ENCODE measurements at regions not wholly inside any gene's neighbourhood (a gene's known extent, or its start where the extent isn't known, plus 50 kb on each side); places are given as distances from the start of the nearest gene placed in this dataset.
A peak's percentile ranks its signal among the peaks of the same experiment; 100 is the strongest.

DNA sequence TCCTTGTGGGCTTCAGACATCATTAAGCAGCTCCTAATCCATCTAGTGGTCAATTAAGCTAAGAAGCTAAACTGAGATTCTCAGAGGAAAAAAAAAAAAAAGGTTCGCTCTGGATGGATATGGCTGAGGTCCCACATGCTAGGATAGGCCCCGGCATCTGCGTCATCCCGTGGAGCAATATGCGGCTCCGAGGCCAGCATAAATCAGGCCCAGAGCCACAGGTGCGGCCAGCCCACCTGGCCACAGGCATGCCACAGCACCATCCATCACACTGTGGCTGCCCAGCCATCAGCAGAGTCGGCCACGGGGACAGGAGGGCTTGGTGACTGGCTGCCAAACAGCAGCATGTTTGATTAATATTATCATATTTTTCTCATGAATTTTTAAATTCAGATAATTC is 106.9 kb upstream of the TIAM1 start:
- DNase-seq (ENCODE audit: low read depth) = no peak
- TF ChIP-seq, protein P1, sequence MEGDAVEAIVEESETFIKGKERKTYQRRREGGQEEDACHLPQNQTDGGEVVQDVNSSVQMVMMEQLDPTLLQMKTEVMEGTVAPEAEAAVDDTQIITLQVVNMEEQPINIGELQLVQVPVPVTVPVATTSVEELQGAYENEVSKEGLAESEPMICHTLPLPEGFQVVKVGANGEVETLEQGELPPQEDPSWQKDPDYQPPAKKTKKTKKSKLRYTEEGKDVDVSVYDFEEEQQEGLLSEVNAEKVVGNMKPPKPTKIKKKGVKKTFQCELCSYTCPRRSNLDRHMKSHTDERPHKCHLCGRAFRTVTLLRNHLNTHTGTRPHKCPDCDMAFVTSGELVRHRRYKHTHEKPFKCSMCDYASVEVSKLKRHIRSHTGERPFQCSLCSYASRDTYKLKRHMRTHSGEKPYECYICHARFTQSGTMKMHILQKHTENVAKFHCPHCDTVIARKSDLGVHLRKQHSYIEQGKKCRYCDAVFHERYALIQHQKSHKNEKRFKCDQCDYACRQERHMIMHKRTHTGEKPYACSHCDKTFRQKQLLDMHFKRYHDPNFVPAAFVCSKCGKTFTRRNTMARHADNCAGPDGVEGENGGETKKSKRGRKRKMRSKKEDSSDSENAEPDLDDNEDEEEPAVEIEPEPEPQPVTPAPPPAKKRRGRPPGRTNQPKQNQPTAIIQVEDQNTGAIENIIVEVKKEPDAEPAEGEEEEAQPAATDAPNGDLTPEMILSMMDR (conservative IDR thresholded peaks at IDR 0.05; ENCODE audit: control insufficient read depth, insufficient read depth, low read depth, low read length) = no peak

DNA sequence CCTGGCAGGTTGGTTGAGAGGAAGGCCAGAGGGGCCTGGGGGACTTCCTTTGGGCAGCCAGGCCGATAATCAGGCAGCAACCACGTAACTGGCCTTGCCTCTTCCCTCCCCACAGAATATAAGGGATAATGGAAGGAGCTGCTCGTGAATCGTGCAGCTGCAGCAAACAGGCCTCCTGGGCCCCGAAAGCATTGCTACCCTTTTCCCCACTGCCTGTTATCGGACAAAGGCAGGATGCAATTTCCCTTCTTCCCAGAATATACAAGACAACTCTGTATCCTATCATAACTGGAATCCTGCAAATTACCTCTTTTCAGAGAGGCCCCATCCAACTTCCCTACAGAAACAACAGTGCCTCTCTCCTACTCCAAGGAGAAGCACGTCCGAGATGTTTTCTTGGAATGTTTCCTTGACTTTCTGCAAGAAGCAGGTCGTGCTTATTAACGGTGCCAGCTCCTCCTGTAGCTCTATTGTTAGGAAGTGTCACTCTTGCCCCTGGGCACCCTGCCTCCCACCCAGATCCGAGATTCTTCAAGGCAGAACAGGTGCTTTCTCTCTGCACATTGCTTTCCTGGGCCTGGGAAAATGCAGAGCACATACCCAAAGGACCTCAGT is 106.0 kb upstream of the TIAM1 start:
- TF ChIP-seq, protein P1 (conservative IDR thresholded peaks at IDR 0.05; ENCODE audit: control insufficient read depth, insufficient read depth, low read depth, low read length) = no peak
- DNase-seq (ENCODE audit: low read depth) = no peak
- H3K4me3 ChIP-seq (ENCODE audit: control insufficient read depth, low read depth, low read length) = no peak overlapping the region

More for the DNA sequence above, 106.9 kb upstream of the TIAM1 start:
- H3K4me3 ChIP-seq (ENCODE audit: control insufficient read depth, low read depth, low read length) = no peak overlapping the region

- TF ChIP-seq, protein P1 (conservative IDR thresholded peaks at IDR 0.05; ENCODE audit: control insufficient read depth, insufficient read depth, low read depth, low read length) = no peak
These were observed 104.4 kb upstream of the TIAM1 start for GRCh38 chr21:31448496-31448895.

DNA sequence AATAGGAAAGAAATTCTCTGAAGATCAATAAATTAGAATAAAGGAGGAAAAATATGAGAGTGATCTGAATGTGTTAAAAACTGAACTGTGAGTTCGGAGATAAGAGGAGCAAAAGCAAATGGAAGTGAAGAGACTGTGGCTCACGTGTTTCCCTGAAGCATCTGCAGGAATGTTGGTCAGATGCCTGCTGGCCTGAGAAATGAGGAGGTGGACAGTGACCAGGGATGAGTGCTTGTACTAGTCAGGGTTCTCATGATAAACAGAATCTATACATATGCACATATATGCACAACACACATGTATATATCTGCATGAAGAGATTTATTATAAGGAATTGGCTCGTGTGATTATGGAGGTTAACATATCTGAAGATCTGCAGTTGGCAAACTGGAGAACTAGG is 103.4 kb upstream of the TIAM1 start:
- TF ChIP-seq, protein P1 (conservative IDR thresholded peaks at IDR 0.05; ENCODE audit: control insufficient read depth, insufficient read depth, low read depth, low read length) = no peak
- peak; percentile 68 for DNase-seq (ENCODE audit: low read depth)
- H3K4me3 ChIP-seq (ENCODE audit: control insufficient read depth, low read depth, low read length) = no peak overlapping the region

More at GRCh38 chr21:31448496-31448895, 104.4 kb upstream of the TIAM1 start:
- no peak overlapping the region for H3K4me3 ChIP-seq (ENCODE audit: control insufficient read depth, low read depth, low read length)
- DNase-seq (ENCODE audit: low read depth) = no peak

DNA sequence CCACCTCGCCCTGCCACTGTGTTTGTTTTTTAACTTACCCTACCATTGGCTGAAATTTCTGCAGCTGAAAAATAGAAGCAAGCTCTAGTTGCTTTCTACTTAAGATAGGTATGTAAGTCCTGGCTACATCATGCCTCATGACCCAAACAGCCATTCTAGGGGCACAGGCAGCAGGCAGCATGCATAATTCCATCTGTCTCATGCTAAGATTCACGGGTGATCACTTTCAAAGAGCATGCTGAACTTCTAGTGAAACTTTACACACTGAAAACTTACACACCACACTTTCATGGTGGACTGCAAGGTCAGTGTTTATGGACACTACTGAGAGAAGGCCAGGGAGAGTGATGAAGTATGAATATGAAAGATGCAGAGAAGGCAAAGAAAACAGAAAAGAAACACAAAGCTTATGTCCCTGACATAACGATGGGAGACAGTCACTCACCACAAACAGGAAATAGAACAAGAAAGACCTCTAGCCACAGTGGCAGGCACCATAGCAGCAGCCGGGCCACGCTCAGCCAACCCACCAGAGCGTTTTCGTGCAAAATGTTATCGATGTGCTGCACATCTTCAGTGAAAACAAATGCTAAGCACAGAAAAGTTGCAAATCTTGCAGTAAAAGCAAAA is 102.3 kb upstream of the TIAM1 start:
- no peak for DNase-seq (ENCODE audit: low read depth)
- TF ChIP-seq, protein P1 (conservative IDR thresholded peaks at IDR 0.05; ENCODE audit: control insufficient read depth, insufficient read depth, low read depth, low read length) = no peak
- H3K4me3 ChIP-seq (ENCODE audit: control insufficient read depth, low read depth, low read length) = no peak overlapping the region

- no peak for DNase-seq (ENCODE audit: low read depth)
- no peak overlapping the region for H3K4me3 ChIP-seq (ENCODE audit: control insufficient read depth, low read depth, low read length)
- TF ChIP-seq, protein P1 (conservative IDR thresholded peaks at IDR 0.05; ENCODE audit: control insufficient read depth, insufficient read depth, low read depth, low read length) = no peak
These were observed 101.1 kb upstream of the TIAM1 start for GRCh38 chr21:31445137-31445536.

All from fibroblast of mammary gland (primary cell).